ENCODE measurements at regions not wholly inside any gene's neighbourhood (a gene's known extent, or its start where the extent isn't known, plus 50 kb on each side); places are given as distances from the start of the nearest gene placed in this dataset.

DNA sequence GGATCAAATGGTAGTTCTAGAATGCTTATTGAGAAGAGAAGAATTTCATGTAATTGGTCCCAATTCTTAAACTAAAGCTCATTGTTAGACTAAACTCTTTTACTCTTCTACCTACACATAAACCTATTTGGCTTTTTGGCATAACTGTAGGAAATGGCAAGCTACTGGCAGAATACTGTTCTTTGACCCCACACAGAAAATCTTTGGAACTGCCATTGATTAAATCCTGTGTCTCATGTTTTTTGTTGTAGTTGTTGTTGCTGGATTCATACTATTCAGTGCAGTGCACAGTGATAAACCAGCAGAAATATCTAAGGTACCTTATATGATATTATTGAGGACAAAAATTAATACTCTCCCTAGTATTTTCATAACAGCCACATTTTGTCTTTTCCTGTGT, 242.1 kb upstream of the SGK1 start:
- Histone ChIP-seq H3K9me3 (ENCODE audit: control insufficient read depth, low read length) (no peaks in the 10 kb centered on the region), H2AFZ (no peak overlapping the region), H3K36me3 (ENCODE audit: control insufficient read depth, insufficient read depth, low read length) (no peaks in the 10 kb centered on the region), H3K4me3 (ENCODE audit: low read depth, low read length) (no peak overlapping the region), H3K79me2 (no peaks in the 10 kb centered on the region), H3K27ac (no peak overlapping the region), H3K27me3 (ENCODE audit: control insufficient read depth, insufficient read depth, low read length) (no peaks in the 10 kb centered on the region), H3K4me1 (no peaks in the 10 kb centered on the region), H3K9ac (no peak overlapping the region), H3K4me2 (ENCODE audit: low read length) (no peak overlapping the region)
- TF ChIP-seq CTCF (IDR thresholded peaks at IDR 0.05) = no peak

DNA sequence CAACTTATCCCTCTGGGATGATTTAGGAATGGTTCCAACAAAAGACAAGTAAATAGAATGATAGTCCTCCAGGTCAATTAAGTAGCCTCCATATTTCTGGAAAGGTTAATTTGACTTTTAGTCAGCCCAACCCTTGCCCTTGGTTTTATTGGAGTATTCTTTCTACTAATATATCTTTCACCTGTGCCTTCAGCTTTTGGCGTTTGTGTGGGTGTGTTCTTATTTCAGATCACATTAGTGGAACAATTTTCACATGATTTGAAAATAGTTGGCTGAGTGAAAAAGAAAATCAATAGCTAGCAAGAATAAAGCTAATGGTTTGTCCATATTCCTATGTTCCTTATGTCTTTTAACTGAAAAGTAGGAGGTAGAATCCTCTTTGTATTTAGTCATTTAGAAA, 239.6 kb upstream of the SGK1 start:
- Histone ChIP-seq H3K27ac (no peak overlapping the region), H3K4me3 (ENCODE audit: low read depth, low read length) (no peak overlapping the region), H3K36me3 (ENCODE audit: control insufficient read depth, insufficient read depth, low read length) (no peaks in the 10 kb centered on the region), H3K9me3 (ENCODE audit: control insufficient read depth, low read length) (no peaks in the 10 kb centered on the region), H3K4me2 (ENCODE audit: low read length) (no peak overlapping the region), H2AFZ (no peak overlapping the region), H3K79me2 (no peaks in the 10 kb centered on the region), H3K27me3 (ENCODE audit: control insufficient read depth, insufficient read depth, low read length) (no peaks in the 10 kb centered on the region), H3K4me1 (no peaks in the 10 kb centered on the region), H3K9ac (no peak overlapping the region)
- TF ChIP-seq CTCF (IDR thresholded peaks at IDR 0.05) = no peak

GRCh38 chr6:134555672-134556071, 237.8 kb upstream of the SGK1 start:
- Histone ChIP-seq H3K9me3 (ENCODE audit: control insufficient read depth, low read length) (no peaks in the 10 kb centered on the region), H3K4me1 (peaks cover 6% of the 10 kb centered on the region), H3K9ac (no peak overlapping the region), H3K27ac (no peak overlapping the region), H3K4me3 (ENCODE audit: low read depth, low read length) (no peak overlapping the region), H3K79me2 (no peaks in the 10 kb centered on the region), H2AFZ (no peak overlapping the region), H3K4me2 (ENCODE audit: low read length) (no peak overlapping the region), H3K36me3 (ENCODE audit: control insufficient read depth, insufficient read depth, low read length) (no peaks in the 10 kb centered on the region), H3K27me3 (ENCODE audit: control insufficient read depth, insufficient read depth, low read length) (no peaks in the 10 kb centered on the region)
- TF ChIP-seq CTCF (IDR thresholded peaks at IDR 0.05) = no peak

GRCh38 chr6:134553936-134554335, 236.0 kb upstream of the SGK1 start:
- Histone ChIP-seq H2AFZ (no peak overlapping the region), H3K79me2 (no peaks in the 10 kb centered on the region), H3K27me3 (ENCODE audit: control insufficient read depth, insufficient read depth, low read length) (no peaks in the 10 kb centered on the region), H3K36me3 (ENCODE audit: control insufficient read depth, insufficient read depth, low read length) (no peaks in the 10 kb centered on the region), H3K4me3 (ENCODE audit: low read depth, low read length) (no peak overlapping the region), H3K4me1 (peaks cover 6% of the 10 kb centered on the region), H3K9ac (no peak overlapping the region), H3K27ac (no peak overlapping the region), H3K9me3 (ENCODE audit: control insufficient read depth, low read length) (no peaks in the 10 kb centered on the region), H3K4me2 (ENCODE audit: low read length) (no peak overlapping the region)
- TF ChIP-seq CTCF (IDR thresholded peaks at IDR 0.05) = no peak

GRCh38 chr6:134551245-134551960, 233.5 kb upstream of the SGK1 start:
- Histone ChIP-seq H3K36me3 (ENCODE audit: control insufficient read depth, insufficient read depth, low read length) (no peaks in the 10 kb centered on the region), H2AFZ (peak overlapping the region; percentile 47), H3K9me3 (ENCODE audit: control insufficient read depth, low read length) (no peaks in the 10 kb centered on the region), H3K9ac (no peak overlapping the region), H3K4me1 (peaks cover 6% of the 10 kb centered on the region), H3K79me2 (no peaks in the 10 kb centered on the region), H3K27me3 (ENCODE audit: control insufficient read depth, insufficient read depth, low read length) (no peaks in the 10 kb centered on the region), H3K27ac (peak overlapping the region; percentile 47), H3K4me2 (ENCODE audit: low read length) (peak overlapping the region; percentile 48), H3K4me3 (ENCODE audit: low read depth, low read length) (peak overlapping the region; percentile 23)
- no peak for TF ChIP-seq CTCF (IDR thresholded peaks at IDR 0.05)
